ENCODE measurements at regions not wholly inside any gene's neighbourhood (a gene's known extent, or its start where the extent isn't known, plus 50 kb on each side); places are given as distances from the start of the nearest gene placed in this dataset.

DNA sequence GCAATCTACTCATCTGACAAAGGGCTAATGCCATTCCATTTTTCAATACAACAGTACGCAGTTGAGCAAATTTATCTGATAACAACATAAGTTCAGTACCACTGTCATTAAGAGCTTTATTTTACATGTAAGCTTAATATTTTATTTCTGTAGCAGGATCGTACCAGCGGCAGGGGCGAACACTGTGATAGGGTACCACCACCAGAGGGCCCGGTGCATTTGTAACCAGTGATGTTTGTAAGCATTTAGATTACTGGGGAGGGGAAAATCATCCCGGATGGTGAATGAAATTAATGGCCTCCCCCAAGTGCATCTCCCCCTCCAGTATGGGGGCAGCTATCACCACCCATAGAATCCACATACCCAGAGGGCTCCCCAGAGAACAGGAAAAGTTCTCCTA lies 179.0 kb downstream of the ADGRA3 start:
- no peak for DNase-seq

DNA sequence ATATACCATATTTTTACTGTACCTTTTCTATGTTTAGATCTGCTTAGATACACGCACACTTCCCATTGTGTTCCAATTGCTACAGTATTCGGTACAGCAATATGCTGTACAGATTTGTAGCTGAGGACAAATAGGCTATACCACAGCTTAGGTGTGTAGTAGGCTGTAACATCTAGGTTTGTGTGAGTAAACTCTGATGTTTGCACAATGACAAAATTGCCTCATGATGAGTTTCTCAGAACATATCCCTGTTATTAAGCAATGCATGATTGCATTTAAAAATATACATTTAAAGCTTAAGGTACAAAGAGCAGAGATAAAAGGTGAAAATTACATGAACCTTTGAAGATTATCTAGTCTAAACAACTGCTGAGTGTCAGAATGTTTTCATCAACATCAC lies 181.7 kb downstream of the ADGRA3 start:
- DNase-seq: no peak

DNA sequence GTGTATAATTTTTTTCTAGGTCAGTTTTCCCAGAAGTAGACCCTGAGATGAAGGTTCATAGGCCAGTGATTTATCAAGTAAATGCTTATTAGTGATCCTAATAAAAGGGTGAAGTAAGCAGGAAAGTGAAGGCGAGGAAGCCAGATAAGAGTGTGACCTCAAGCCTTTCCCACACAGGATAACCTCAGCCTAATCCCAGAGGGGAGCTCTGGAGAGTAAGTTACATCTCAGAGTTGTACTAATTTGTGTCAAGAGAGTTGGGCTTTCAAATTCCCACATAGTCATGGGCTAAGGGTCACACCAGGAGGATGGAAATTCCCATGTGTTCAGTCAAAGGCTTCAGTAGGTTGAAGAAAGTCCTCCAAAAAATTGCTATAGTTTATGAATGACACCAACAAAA lies 191.4 kb downstream of the ADGRA3 start:
- no peak for DNase-seq

DNA sequence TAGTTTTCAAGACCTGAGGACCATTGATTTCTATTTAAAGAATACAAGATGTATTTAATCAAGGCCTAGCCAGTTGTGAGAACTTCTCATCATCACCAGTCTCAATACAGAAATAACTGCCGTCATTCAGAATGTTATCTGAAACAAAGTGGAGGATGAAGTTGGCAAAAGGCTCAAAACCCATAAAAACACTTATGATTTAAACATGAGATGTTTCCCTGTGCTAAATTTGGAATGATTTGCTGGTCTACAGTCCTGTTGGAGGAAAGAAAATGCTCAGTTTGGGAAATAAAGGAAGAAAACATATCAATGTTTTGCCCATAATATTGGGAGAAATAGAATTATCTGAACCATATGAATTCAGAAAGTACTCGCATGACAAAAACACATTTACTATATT lies 192.2 kb downstream of the ADGRA3 start:
- DNase-seq: no peak

DNA sequence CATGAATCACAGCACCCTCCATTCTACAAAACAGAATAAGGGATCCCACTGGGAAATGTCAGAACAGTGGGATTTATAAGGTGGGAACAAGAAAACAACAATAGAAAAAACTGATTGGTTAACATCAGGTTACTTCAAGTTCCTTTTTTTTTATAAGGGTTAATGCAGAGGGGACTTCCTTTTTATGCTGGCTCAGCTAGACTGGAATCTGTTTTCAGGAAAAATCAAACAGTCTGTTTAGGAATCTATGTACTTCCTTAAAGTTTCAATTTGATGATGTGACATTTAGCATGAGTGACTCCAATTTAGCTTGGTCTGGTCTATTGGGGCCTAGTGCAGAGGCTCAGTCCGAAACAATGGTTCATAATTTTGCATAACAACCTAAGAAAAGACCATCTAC lies 192.9 kb downstream of the ADGRA3 start:
- DNase-seq: no peak

DNA sequence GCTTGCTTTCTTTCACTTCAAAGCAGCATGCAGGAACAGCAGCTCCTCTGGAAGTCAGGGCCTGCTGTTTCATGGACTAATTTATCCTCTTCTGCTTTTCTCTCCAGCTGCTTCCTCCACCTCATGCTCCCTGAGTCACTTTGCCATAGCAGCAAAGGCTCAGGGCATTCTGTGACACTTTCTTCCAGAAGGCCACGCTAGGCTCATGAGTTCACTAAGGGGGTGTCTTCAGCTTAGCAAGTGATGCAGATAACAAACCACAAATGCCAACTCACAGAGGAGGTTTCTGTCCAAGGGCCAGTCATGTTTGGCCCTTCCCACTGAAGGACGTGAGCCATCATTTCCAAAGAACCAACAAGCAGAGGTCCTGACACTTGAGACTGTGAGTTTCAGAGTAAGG lies 200.2 kb downstream of the ADGRA3 start:
- no peak for DNase-seq

DNA sequence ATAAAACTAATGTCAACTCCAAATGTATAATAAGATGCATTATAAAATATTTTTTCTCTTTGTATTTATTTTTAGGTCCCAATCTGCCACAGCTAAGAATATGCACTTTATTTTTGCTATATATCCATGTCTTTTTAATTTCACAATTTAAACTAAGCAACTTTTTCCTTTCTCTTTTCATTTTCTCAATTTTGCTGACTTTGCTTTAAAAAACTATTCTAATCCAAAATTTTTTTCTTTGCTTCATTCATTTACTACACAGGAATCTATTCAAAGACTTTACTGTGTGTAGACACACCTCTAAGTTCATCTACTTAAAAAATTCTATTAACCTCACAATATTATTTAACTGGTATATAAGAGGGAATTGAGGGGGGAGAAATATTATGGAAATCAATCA lies 201.9 kb downstream of the ADGRA3 start:
- DNase-seq: no peak

DNA sequence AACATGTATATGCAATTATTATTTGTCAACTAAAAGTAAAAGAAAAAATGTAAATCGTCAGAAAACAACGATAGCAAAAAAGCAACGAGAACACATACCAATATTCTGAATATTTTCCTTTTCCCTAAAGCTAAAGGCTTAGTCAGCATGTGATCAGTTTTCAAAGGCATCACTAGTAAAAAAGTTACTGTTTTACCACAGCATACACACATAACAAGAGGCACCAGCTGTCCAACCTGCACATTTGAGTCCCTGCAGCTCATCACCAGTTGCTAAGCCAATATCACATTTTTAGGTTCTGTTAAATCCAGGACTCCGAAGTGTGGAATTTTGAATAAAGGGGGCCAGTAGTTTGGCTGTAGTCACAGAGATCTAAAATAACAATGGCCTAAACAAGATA lies 203.8 kb downstream of the ADGRA3 start:
- no peak for DNase-seq

DNA sequence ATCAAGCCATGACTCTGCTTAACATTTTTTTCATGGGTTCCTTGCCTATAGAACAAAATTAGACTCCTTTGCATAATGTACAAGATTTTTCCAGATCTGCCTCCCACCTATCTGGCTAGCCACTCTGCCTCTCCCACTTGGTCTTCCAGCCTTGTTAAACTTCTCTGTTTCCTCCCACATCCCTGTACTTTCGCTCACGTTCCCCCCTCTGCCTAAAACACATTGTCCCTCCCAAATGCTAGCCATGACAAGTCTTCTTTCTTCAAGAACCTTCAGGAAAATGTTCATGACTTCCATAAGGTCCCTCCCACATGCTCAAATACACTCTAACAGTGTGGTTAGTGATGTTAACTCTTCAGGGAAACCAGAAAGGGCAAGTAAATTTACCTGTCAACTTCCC lies 214.6 kb downstream of the ADGRA3 start:
- no peak for DNase-seq

DNA sequence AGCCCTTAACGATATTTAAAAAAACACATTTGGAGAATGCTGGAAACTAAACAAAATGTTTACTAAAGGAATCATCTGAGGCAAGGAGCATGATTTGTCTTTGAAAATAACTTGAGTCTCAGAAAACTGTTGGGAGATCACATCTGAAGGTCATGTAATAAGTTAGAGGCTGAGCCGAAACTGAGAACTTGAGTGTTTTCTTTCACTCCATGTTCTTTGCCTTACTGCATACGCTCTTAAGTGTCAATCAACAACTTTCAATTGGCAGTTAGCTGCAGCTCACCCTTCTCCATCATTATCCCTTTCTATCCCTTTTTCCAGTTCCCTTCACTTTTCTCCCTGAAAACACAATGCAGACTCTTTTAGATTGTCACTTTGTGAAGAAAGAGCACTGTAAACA lies 216.2 kb downstream of the ADGRA3 start:
- DNase-seq: no peak

DNA sequence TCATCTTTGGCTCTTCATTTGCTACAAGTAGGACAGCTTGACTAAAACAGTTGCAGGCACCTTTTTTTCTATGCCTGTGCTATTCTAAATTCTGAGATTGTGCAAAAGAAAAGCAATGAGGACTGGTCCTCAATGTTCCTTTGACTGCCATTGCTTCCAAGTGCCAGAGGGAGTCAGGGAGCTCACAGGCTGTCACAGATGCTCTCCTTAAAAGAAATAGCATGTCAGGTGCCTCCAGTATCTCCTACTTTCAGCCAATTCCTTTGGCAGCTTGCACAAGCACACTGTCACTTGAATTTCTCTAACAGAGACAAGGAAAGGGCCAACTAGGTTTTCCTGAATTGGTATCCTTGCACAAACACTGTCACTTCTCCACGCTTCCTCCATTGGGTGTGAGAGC lies 228.2 kb downstream of the ADGRA3 start:
- DNase-seq: no peak

DNA sequence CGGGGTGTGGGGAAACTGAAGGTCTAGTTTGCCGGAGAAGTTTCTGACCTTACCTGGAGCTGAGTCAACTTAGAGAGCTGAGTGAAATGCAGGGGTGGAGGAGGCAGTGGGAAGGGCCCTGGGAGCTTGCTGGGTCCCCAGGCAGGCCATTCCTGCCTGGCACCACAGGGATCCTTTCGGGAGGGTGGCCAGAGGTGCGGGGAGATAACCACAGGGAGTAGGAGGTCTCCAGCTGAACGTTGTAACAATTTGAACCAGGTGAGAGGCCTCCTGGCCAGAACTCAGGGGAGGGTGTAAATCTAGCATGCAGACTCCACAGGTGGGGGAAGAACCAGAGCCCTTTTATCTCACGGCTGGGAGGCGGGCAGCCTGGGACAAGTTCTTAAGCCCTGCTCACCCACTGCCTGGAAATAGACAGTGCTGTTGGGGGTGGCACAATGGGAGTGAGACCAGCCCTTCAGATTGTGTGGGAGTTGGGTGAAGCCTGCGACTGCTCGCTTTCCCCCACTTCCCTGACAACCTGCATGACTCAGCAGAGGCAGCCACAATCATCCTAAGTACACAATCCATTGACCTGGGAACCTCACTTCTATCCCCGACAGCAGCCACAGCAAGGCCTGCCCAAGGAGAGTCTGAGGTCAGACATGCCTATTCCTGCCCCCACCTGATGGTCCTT lies 247.4 kb downstream of the ADGRA3 start:
- DNase-seq: no peak

DNA sequence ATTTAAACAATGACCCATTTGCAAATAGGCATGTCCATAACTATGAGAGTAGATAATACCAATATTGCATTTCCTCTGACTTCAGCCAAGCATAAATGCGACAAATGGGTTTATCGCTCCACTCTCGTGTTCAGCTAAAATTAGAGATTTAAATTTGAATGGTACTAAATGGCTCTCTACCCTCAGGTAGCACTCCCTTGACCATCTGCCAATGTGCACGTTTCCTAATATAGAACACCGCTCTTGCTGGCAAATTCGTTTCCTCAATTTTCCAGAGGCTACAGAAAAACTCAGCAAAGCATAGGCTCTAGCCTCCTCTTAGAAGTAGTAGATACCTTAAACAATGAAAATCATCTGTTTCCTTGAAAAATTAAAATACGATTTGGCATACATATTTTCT lies 251.6 kb downstream of the ADGRA3 start:
- DNase-seq: no peak

DNA sequence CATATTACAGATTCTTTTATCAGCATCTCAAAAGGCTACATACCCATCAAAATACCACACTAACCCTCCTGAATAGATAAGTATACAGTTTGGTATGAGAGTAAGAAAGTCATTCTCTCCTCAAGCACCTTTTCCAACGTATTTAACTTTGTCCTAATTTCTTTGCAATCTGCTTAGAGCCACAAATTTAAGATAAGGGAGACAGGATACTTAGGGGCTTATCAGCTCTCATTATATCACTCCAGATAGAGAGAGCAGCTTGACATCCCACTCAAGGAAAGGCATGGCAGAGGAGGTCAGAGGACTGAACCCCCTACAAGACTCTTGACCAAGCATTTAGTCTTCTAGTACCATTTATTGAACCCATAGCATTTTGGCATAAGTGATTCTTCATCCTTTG lies 262.4 kb downstream of the ADGRA3 start:
- no peak for DNase-seq

DNA sequence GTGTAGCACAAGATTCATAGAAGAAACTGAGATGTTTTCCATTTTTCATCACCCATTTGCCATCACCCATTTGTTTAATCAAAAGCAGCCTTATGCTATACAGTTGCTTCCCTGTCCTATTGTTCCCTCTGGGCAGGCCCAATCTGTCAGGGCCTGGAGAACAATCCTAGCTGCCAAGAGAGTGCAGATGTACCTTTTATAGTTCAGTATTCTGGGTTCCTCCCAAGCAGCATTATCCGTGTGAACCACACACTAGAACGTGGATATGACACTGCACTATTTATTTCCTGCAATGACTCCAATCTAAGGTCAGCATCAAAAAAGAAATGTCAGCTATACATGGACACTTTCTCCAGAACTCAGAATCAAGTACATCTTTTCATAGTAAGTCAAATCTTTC lies 269.0 kb downstream of the ADGRA3 start:
- DNase-seq: no peak

DNA sequence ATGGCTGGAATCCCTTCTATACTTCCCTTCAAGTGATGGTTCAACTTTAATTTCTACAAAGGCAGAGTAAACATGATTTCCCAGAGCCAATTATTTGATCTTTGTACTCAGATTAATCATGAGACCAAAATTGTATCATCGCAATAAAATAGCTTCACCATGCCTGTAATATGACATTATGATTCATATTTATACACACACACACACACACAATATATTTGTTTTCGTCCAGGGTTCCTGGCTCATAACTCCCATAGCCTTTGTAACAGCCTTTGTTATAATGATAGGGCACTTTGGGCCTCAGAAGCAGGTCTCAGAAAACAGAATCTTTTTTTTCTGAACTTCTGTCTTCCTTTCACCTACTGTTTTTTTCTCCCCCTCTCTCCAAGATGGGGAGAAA lies 270.6 kb downstream of the ADGRA3 start:
- no peak for DNase-seq

DNA sequence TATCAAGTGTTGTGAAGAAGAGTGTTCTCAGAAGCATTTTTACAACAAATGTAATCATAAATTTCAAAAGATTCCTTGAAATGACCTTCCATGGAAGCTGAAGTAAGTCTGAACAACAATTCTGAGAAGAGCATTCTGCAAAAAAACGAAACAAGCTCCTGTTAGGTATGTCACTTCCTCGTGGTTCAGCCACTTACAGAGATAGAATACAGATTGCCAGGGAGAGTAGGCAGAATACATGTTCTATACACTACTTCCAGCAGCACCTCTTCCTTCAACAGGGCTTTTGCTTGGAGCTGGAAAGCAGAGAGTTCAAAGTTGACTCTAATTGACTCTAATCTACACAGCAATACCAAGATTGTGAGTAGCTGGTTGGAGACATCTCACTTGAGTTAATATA lies 274.5 kb downstream of the ADGRA3 start:
- DNase-seq: no peak

DNA sequence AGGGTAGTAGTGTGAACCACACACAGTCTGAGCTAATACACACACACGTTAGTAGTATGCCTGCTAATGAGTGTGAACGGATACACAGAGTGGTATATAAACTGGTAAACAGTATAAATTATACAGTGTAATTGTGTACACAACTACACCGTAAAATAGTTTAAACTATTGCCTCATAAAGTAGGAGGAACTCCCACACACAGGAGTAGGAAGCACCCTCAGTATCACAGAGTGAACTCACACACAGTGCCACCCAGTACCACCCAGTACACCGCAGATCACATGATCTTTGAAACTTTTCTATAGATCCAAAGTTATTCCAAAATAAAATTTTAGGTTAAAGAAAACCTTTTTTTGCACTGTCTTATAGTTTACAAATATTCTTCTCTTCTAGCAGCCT lies 275.1 kb downstream of the ADGRA3 start:
- no peak for DNase-seq

DNA sequence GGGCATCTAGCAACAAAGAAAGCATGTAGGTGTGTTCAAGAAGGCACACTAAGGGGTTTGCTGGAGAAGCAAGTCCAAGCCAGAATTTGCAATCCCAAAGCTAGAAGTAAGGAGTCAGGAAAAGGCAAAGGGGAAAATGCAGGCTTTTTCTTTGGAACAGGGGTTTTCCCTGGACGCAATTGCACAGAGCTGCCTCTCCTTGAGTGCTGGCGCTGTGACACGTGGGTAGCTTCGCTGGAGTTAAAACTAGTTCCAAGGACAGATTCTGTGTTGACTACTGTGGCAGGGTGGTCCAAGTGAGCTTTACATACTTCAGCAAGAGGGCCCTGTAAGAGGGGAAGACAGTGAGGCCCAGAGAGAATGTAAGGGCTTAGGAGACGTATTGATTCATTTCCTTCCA lies 277.1 kb downstream of the ADGRA3 start:
- DNase-seq: no peak

DNA sequence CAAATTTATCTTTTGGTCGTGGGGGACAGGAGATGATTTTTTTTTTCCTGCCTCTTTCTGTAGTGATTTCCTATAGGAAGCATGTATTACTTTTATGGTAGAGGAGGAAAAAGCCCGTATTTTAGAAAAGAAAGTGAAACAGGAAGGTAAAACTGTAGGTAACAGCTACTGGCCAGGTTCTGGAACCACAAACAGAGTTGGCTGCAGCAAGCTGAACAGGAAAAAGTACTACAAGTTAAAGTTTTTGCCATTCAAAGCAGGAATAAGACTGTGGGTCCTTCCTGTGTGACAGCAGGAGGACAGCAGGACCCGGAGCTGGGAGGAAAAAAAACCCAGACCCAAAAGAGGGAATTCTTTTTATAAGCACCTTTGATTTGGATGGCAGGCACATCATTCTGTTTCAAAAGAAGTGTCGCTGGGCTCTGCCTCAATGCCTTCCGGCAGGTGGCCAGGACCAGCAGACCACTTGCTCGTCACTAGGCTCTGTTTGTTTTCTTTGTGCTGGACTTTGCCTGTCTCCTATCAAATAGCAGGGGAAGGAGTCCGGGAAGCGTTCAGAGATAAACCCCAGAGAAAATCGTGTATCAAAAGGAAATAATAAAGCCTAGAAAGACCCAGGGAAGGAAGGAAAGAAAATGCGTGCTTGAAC lies 277.9 kb downstream of the ADGRA3 start:
- no peak for DNase-seq

DNA sequence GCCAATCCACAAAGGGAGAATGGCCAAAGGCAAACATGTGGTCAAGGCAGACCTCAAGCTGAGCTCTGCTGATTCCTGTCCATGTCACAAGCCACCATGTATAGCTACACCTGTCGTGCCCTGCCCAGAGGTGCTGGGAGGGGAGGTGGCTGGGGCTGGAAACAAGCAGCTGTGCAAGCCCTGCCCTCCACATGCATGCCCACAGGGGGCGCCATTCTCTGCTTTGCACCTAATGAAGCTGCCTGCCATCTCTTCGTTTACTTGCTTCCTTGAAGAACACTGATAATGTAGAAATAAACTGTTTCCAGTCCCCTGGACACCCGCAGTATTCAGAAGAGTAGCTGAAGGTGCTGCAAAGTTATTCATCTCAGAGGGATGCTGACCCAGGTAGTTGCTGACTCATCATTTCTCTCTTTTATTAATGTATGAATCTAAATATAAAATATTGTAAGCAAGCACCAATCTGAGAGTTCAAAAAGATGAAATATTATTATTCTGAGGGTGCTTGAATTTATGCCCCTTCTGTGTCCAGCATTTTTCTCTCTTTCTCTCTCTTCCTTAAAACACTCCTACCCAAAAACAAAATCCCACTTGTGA lies 278.6 kb downstream of the ADGRA3 start:
- DNase-seq: peak; percentile 35

DNA sequence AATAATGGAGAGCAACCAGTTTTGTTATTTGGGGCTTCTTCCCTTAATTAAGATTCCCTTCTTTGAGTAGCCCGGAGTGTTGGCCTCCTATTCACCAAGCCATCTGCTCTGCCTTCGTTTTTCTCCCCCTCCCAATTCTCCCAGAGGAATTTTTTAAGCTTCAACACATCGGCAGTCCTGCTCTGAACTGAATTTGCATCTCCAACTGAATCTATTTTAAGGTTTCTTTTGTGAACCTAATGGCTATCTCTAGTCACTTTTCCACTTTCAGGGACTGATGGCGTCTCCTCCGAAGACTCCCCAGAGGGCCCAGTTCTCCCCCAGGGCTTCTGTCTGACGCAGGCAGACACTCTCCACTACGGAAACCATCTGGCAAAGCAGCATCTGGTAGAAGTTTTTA lies 280.2 kb downstream of the ADGRA3 start:
- no peak for DNase-seq

DNA sequence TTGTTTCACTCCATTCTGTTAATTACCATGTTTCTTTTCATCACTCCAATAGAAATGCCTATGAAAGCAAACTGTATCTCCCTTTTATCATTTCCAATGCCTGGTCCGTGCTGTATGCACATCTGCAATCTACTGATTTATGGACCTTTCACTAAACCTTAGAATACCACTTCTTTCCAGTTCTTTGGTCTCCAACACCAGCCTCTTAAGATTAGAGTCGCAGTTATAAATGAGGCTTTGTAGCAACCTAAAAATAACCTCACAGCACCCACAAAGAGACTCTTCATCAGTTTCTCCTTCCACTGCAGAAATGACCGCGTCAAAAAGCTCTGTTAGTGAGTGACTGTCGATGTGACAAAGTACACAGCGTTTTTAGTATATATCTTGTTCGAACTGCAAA lies 282.6 kb downstream of the ADGRA3 start:
- no peak for DNase-seq

DNA sequence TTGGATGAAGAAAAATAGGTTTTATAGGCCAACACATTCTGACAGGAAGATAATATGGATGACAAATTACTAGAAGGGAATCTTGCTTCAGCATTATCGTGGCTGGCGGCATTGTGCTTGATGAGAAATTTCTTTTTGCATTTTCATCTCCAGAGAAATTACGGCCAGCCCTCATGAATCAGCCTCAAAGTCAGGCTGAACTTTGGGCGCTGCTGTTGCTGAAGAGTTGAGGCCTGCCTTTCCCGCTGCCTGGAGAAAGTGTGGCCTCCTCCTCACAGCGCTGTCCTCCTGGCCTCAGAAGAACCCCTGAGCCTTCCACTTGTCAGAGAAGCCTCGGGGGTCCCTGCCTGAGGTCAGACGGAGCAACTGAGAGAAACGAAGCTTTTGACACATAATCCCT lies 272.4 kb upstream of the KCNIP4 start:
- no peak for DNase-seq

DNA sequence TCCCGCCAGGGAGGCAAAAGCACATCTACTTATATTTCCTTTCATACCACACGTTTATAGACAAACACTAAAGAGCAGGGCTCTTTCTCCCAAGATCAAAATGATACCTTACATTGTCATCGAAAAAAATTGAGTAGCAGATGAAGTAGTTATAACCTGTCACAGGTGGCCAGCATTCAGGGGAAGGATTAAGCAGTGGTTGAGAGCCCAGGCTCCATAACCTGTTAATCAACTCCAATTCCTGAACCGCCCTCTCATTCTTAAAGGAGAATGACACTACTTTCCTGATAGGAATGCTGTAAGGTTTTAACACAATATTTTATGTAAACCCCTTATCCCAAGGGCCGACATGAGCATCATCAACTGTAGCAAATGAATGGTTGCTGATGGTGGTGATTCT lies 268.9 kb upstream of the KCNIP4 start:
- no peak for DNase-seq

Measured in RPMI8226 (cell line).